ENCODE measurements at regions not wholly inside any gene's neighbourhood (a gene's known extent, or its start where the extent isn't known, plus 50 kb on each side); places are given as distances from the start of the nearest gene placed in this dataset.

- TF ChIP-seq, protein P1, sequence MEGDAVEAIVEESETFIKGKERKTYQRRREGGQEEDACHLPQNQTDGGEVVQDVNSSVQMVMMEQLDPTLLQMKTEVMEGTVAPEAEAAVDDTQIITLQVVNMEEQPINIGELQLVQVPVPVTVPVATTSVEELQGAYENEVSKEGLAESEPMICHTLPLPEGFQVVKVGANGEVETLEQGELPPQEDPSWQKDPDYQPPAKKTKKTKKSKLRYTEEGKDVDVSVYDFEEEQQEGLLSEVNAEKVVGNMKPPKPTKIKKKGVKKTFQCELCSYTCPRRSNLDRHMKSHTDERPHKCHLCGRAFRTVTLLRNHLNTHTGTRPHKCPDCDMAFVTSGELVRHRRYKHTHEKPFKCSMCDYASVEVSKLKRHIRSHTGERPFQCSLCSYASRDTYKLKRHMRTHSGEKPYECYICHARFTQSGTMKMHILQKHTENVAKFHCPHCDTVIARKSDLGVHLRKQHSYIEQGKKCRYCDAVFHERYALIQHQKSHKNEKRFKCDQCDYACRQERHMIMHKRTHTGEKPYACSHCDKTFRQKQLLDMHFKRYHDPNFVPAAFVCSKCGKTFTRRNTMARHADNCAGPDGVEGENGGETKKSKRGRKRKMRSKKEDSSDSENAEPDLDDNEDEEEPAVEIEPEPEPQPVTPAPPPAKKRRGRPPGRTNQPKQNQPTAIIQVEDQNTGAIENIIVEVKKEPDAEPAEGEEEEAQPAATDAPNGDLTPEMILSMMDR (IDR thresholded peaks at IDR 0.05): no peak
Observed at GRCh38 chr10:70977625-70978024, 89.3 kb upstream of the PCBD1 start.

DNA sequence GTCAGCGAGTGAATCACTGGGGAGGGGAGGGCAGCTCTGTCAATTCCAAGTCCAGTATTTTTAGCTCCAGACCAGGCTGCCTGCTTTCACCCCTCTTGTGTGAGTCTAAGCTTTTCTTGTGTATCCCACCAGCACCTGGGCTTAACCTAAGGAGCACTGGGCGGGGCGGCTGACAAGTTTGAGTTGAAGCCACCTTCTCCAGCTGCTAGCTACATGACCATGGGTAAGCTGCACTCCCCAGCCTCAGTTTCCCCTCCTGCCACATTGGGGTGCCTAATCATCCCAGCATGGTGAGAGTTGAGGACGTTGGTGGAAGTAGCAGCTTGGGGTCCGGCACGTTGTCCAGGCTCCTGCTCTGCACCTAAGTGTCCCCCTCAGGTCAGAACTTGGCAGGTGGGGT is 89.8 kb upstream of the PCBD1 start:
- TF ChIP-seq, protein P1 (IDR thresholded peaks at IDR 0.05): no peak

DNA sequence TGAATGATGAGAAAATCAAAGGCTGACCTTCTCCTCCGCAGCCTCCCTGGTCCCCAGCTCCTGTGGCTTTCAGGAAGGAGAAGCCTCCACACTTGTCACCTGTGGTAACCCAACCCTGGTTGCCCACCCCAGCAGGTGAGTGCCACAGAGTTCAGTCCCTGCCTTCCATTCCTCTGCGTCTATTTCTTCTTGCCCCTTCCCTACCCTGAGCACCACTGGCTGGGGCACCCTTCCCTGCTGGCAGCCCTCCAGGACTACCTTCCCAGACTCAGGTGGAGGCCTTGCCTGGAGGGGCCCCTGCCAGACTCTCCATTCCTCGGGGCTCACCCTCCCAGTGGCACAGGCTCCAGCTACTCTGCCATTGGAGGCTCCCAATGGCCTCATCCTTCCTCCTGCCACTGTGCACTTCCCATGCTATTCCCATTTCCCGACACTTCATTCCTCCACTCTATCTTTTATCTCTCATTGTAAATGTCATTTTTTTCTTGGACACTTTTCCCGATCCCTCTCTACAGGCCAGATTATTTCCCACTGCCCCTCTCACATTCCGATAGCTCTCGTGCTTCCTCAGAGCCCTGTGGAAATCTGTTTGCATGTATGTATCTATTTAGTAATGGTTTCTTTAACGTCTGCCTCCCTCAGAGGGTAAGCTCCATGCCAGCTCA is 90.6 kb upstream of the PCBD1 start:
- TF ChIP-seq, protein P1 (IDR thresholded peaks at IDR 0.05): no peak

DNA sequence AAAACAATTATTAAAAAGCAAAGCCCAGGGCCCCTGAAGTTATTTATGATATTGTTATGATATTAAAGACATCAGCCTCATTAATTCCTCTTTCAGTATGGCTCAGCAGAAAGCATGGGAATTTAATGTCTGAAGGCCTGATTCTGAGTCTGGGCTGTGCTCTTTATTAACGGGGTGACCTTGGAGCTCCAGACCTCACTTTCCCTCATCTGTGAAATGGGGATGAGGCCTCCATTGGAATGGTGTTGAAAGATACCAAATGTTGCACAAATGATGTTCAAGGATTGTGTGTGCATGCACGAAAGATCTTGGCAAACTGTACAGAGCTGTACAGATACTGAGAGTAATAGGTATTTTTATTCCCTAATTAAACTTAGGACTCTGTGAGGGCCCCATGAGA is 92.3 kb upstream of the PCBD1 start:
- TF ChIP-seq, protein P1 (IDR thresholded peaks at IDR 0.05): no peak

DNA sequence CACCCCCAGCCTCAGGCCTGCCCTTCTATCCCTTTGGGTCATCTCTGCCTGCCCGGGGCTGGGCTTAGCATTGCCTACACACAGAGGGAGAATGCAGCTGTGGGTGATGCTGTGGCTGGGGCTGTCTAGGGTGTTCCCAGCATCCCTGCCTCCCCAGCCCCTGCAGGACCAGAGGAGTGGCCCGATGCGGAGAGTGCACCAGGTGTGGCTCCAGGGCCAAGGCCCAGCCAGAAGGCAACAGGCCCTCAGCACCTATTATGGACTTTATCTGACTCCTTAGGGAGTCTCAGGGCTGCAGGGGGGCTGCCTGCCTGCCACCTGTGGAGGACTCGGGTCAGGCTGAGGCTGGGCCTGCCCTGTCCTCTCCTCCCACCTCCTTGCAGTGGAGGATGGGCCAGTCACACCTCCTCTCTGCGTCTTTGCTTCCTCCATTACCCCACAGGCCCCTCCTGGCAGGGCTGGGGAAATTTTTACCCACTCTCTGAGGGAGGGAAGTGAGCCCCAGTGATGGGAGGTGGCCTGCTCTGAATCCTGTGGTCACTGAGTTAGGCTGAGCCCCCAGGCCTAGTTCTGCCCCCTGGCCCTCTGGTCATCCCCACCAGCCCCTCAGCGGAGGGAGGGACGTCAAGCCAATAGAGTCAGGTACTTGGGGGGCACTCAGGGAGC is 92.9 kb upstream of the PCBD1 start:
- TF ChIP-seq, protein P1 (IDR thresholded peaks at IDR 0.05): no peak

GRCh38 chr10:70981936-70982335 is 93.6 kb upstream of the PCBD1 start:
- TF ChIP-seq, protein P1 (IDR thresholded peaks at IDR 0.05): no peak

- TF ChIP-seq, protein P1 (IDR thresholded peaks at IDR 0.05): no peak
Observed at GRCh38 chr10:70982443-70982842, 94.1 kb upstream of the PCBD1 start.
